ENCODE measurements at regions not wholly inside any gene's neighbourhood (a gene's known extent, or its start where the extent isn't known, plus 50 kb on each side); places are given as distances from the start of the nearest gene placed in this dataset.
A peak's percentile ranks its signal among the peaks of the same experiment; 100 is the strongest.

DNA sequence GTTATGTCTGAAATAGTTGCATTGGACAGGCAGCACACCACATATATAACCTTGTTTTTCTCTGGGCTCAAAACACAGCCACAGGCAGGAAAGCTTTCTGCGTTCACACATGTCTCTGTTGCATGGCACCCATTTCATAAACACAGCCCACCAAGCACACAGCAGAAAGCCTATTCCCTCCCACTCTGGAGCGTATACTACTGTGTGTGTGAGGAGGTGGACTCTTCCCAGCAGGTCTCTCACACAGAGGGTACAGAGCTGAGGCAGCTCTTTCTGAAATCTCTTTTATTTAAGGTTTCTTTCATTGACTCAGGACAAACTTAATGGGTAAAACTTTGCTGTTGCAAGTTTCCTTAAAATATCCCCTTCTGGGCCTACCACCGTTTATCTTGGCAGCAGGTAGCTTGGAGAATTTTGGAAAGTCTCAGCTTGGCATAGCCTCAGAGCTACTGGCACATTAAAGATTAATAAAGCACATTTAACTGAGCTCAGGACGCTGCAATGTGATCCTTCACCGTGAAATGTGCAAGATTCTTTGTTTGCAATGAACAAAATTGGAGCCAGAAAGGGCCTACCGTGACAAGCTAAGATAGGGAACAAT, 105.1 kb upstream of the NCKAP5 start:
- Mint-ChIP-seq H3K4me3 (no peak overlapping the region), H3K27me3 (peaks cover 0 to 31% (median 6%) of the 10 kb centered on the region in 5 donors), H3K27ac (no peak overlapping the region), H3K9me3 (peaks cover 3 to 12% (median 8%) of the 10 kb centered on the region in 9 donors), H3K4me1 (no peaks in the 10 kb centered on the region), H3K36me3 (peaks cover 0 to 13% (median 0%) of the 10 kb centered on the region in 3 donors)
- no peak for ATAC-seq
- no peak for DNase-seq
- POLR2A ChIA-PET, result no interaction called here

DNA sequence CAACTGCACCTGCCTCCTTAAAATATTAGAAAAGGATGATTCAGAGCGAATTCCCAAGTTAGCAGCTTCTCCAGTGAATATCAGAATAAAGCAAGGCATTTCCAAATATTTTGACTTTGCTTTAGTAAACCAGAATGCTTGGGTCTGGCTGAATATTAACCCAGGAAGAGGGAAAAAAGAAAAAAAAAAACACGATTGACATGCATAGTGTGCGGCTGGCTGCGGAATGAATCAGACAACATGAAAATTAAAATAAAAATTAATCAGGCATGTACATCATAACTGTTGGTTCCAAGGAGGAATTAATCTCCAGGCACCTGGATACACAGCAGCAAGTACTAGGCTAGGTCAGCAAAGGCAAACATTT, 105.8 kb upstream of the NCKAP5 start:
- Mint-ChIP-seq H3K4me3 (no peak overlapping the region), H3K4me1 (no peaks in the 10 kb centered on the region), H3K9me3 (peaks cover 0 to 9% (median 3%) of the 10 kb centered on the region in 9 donors), H3K36me3 (peaks cover 0 to 7% (median 0%) of the 10 kb centered on the region in 3 donors), H3K27ac (no peak overlapping the region), H3K27me3 (peaks cover 0 to 31% (median 5%) of the 10 kb centered on the region in 5 donors)
- no peak for DNase-seq
- ATAC-seq, result no peak
- POLR2A ChIA-PET, result no interaction called here

DNA sequence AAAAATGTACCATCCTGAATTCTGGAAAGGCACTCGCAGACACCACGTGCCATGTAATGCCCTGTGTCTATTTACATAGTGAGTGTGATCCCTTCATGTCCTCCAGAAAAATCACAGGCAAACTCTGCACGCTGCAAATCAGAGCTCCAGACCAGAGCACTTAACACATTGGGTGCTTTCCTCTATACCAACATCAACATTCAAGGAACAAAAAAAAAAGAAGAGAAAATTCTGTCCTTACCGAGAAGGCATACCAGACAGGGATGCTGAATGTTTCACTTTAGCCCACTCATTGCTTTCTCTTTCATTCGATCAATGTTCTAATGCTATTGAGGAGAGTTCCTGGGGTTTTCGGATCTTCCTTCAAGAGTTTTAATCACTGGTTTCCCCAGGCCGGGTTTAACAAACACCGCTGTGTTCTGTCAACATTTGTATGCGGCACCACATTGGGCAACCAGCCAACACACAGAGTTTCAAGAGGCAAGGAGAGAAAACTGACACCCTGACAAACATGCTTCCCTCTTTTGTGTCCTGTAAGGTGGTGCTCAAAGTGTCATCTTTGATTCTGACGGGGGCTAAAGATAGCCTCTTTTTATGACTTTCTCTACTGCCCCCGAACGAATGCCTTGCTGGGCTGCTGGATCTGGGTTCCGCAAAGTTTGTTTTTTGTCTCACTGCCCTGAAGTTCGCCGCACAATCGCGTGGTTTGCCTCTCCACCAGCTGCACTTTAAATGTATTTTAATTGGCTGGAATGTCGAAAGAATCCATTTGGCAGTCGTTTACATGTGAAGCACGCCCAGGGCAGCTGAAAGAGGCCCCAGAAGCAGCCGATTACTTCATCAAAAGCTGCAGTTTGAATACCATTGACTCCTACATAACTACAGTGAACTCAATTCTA, 106.4 kb upstream of the NCKAP5 start:
- Mint-ChIP-seq H3K9me3 (peaks cover 0 to 6% (median under 1%) of the 10 kb centered on the region in 9 donors), H3K36me3 (peaks cover 0 to under 1% (median 0%) of the 10 kb centered on the region in 3 donors)

DNA sequence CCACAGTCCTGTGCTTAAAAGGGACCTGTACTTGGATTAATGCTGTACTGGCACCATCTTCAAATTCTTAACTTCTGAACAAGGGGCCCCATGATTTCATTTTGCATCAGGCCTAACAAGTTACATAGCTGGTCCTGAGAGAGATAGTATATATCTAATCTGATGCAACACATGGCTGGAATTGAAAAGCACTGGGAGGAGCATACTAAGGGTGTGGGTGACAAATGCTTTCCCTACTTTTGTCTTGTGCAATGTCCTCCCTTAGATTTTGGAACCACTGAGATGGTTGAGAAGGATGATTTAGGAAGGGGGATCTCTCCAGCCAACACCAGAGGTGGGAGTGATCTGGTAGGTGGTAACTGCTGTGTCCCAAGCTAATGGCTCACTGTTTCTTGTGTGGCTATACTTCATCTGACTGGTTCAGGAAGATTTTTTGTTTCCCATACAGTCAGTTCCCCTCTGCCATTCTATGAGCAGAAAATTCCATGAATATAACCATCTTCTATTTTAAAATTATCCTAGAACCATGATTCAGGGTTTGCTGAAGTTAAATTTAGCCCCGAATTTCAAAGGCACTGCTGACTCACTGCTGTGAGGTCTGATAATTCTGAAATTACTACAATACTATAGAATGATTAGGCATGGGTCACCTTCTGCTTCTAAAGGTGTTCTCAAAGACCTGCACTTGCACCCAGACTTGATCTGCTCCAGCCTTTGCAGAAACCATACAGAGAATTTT, 108.3 kb upstream of the NCKAP5 start:
- no peak for ATAC-seq

More for the DNA sequence above, 106.4 kb upstream of the NCKAP5 start:
- DNase-seq (no peak), ATAC-seq (no peak)
- H3K4me3 Mint-ChIP-seq, result no peak overlapping the region
- POLR2A ChIA-PET, result no interaction called here
- H3K27me3 Mint-ChIP-seq, result peaks cover 0 to 31% (median 5%) of the 10 kb centered on the region in 5 donors
- no peaks in the 10 kb centered on the region for H3K4me1 Mint-ChIP-seq
- H3K27ac Mint-ChIP-seq, result peak overlapping the region in 1 of 10 donors; percentile 51

DNA sequence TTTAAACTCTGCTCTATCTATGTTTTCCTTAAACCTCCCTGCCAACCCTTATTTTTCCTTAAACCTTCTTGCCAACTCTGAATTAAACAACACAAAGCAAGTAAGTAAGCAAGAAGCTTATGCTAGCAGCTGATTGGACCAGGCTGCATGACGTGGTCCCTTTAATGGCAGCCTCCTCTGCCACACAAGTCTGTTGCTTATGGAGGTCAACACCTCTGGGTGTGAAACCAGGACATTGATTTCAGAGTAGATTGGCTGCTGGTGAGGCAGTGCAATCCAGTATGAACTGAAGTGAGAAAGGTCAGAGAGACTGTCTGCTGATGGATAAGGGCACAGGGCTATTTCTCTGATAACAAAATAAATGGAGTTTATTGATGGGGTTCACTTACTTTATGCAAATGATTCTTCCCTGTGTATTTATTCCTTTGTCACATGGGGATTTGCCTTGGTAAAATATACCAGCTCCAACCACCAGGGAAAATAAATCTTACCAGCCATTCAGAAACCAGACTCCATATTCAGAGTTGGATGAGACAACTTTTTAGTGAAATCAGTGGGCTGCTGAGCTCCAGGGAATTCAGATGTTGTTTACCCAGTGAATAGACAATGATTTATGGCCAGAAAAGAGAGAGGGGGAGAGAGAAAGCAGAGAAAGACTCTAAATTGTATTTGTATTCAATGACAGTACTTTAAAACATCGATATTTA, 112.2 kb upstream of the NCKAP5 start:
- H3K36me3 Mint-ChIP-seq, result no peaks in the 10 kb centered on the region
- POLR2A ChIA-PET, result no interaction called here
- peaks cover 2 to 10% (median 3%) of the 10 kb centered on the region in 5 donors for H3K27me3 Mint-ChIP-seq
- no peak for ATAC-seq
- no peaks in the 10 kb centered on the region for H3K4me1 Mint-ChIP-seq
- H3K9me3 Mint-ChIP-seq, result peaks cover 0 to 2% (median 1%) of the 10 kb centered on the region in 9 donors
- H3K4me3 Mint-ChIP-seq, result no peak overlapping the region
- no peak for DNase-seq
- H3K27ac Mint-ChIP-seq, result no peak overlapping the region

More for the DNA sequence above, 108.3 kb upstream of the NCKAP5 start:
- no peak for DNase-seq
- Mint-ChIP-seq H3K36me3 (no peaks in the 10 kb centered on the region), H3K27ac (no peak overlapping the region), H3K4me1 (no peaks in the 10 kb centered on the region), H3K9me3 (peaks cover 0 to 5% (median 0%) of the 10 kb centered on the region in 9 donors), H3K27me3 (peaks cover 0 to 31% (median 5%) of the 10 kb centered on the region in 5 donors), H3K4me3 (no peak overlapping the region)
- POLR2A ChIA-PET, result no interaction called here

- Mint-ChIP-seq H3K27ac (no peak overlapping the region), H3K27me3 (peaks cover 0 to 4% (median 2%) of the 10 kb centered on the region in 5 donors), H3K9me3 (peaks cover 0 to 2% (median 0%) of the 10 kb centered on the region in 9 donors), H3K4me1 (no peaks in the 10 kb centered on the region), H3K36me3 (no peaks in the 10 kb centered on the region), H3K4me3 (no peak overlapping the region)
- ATAC-seq (no peak), DNase-seq (no peak)
- POLR2A ChIA-PET, result no interaction called here
These were observed 114.1 kb upstream of the NCKAP5 start for GRCh38 chr2:133682347-133682746.

DNA sequence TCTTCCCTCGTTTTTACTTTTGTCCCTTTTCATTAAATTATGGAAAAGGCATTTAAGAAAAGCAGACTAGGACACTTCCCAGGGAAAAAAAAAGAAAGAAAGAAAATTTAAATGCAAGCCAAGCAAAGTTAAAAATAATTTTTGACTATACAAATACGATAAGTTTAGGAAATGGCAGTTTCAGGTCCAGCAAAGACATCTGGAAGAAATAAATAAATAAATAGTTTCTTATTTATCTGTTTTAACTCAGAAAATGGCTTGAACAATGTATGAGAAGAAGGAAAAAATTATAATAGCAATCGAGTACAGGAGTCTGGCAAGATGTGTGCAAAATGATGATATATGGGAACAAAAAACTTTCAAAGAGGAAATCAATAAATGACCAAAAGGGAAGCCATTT, 114.6 kb upstream of the NCKAP5 start:
- POLR2A ChIA-PET, result no interaction called here
- peaks cover 0 to 2% (median 0%) of the 10 kb centered on the region in 9 donors for H3K9me3 Mint-ChIP-seq
- no peak overlapping the region for H3K4me3 Mint-ChIP-seq
- no peak overlapping the region for H3K27ac Mint-ChIP-seq
- peaks cover 0 to 8% (median 2%) of the 10 kb centered on the region in 5 donors for H3K27me3 Mint-ChIP-seq
- DNase-seq (no peak), ATAC-seq (no peak)
- H3K36me3 Mint-ChIP-seq, result no peaks in the 10 kb centered on the region
- no peaks in the 10 kb centered on the region for H3K4me1 Mint-ChIP-seq

DNA sequence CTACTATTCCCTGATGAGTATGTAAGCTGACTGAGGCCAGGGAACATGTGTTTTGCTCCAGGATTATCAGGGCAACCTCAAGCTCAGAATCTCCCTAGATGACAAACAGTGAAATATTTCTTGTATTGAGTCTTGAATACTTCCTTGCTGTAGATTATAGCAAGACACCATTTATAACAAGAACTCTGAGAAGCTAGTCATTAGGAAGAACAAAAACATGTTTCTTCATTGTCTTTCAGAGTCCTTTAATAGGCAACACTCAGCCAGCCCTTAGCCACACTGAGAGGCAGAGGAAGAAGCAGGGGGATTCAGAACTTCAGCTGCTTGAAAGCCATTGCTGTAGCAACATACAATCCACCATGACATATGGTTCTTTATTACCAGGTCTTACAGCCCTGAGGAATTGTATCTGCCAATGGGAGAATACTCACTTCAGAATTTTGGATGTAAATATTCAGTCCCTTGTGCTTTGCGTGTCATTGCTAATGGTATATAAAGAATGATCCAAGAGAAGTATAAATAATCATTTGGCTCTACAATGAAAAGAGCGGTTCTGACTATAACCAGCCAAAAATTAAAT, 117.5 kb upstream of the NCKAP5 start:
- POLR2A ChIA-PET, result no interaction called here

GRCh38 chr2:133690780-133691179, 122.5 kb upstream of the NCKAP5 start:
- Mint-ChIP-seq H3K27me3 (peaks cover 0 to 9% (median 0%) of the 10 kb centered on the region in 5 donors), H3K4me1 (no peaks in the 10 kb centered on the region), H3K27ac (no peak overlapping the region), H3K4me3 (no peak overlapping the region), H3K36me3 (no peaks in the 10 kb centered on the region), H3K9me3 (peaks cover 0 to 14% (median 8%) of the 10 kb centered on the region in 9 donors)
- POLR2A ChIA-PET, result no interaction called here
- DNase-seq (no peak), ATAC-seq (no peak)

More for the DNA sequence above, 117.5 kb upstream of the NCKAP5 start:
- no peak overlapping the region for H3K27ac Mint-ChIP-seq
- peaks cover 0 to 14% (median 2%) of the 10 kb centered on the region in 5 donors for H3K27me3 Mint-ChIP-seq
- no peak for DNase-seq
- no peak for ATAC-seq
- H3K36me3 Mint-ChIP-seq, result no peaks in the 10 kb centered on the region
- no peaks in the 10 kb centered on the region for H3K4me1 Mint-ChIP-seq
- no peak overlapping the region for H3K4me3 Mint-ChIP-seq
- peaks cover 0 to 2% (median 0%) of the 10 kb centered on the region in 9 donors for H3K9me3 Mint-ChIP-seq

DNA sequence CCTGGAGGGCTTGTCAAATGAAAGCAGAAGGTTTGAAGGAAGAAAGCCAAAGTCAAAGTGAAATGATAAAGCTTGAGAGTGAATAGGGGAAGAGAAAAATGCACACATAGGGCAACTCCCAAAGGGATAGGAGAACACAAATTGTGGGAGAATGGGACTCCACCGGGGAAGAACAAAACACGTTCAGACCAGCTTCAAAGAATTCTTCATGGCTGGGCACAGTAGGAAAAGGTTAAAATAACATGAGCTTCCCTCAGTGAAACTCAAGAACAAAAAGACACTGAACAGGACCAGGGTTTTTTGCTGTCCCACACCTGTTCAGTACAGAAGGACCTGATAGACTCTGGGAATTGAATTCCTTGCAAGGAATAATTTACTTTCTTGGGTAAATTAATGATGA, 123.1 kb upstream of the NCKAP5 start:
- no peaks in the 10 kb centered on the region for H3K36me3 Mint-ChIP-seq
- no peak overlapping the region for H3K4me3 Mint-ChIP-seq
- DNase-seq (no peak), ATAC-seq (no peak)
- no peaks in the 10 kb centered on the region for H3K4me1 Mint-ChIP-seq
- no peak overlapping the region for H3K27ac Mint-ChIP-seq
- peaks cover 0 to 9% (median 0%) of the 10 kb centered on the region in 5 donors for H3K27me3 Mint-ChIP-seq
- POLR2A ChIA-PET, result no interaction called here
- H3K9me3 Mint-ChIP-seq, result peaks cover 0 to 14% (median 8%) of the 10 kb centered on the region in 9 donors

DNA sequence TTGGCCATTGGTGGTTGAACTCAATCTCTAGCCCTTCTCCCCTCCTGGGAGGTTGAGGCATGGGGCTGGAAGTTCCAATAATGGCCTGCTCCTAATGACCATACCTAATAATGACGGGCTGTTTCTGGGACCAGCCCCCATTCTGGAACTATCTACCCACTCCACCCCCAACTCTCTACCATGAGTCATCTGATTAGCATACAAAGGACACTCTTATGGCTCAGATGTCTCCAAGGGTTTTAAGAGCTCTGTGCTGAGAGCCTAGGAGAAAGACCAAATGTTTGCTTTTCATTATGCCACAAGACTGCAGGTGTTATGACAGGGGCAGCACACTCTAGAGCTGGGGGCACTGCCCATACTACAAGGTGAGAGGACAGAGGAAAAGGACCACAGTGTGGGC, 137.0 kb upstream of the NCKAP5 start:
- Mint-ChIP-seq H3K9me3 (peaks cover 0 to 20% (median 4%) of the 10 kb centered on the region in 9 donors), H3K4me1 (no peaks in the 10 kb centered on the region), H3K36me3 (no peaks in the 10 kb centered on the region), H3K27ac (no peak overlapping the region), H3K4me3 (no peak overlapping the region), H3K27me3 (peaks cover 0 to 10% (median 2%) of the 10 kb centered on the region in 5 donors)
- no peak for ATAC-seq
- POLR2A ChIA-PET, result no interaction called here
- no peak for DNase-seq

GRCh38 chr2:133710613-133711012, 142.3 kb upstream of the NCKAP5 start:
- Mint-ChIP-seq H3K27me3 (peaks cover 1 to 16% (median 13%) of the 10 kb centered on the region in 5 donors), H3K4me3 (no peak overlapping the region), H3K36me3 (no peaks in the 10 kb centered on the region), H3K4me1 (no peaks in the 10 kb centered on the region), H3K27ac (no peak overlapping the region), H3K9me3 (peaks cover 0 to 11% (median 7%) of the 10 kb centered on the region in 9 donors)
- ATAC-seq (no peak), DNase-seq (no peak)
- POLR2A ChIA-PET, result no interaction called here
